ENCODE measurements at regions not wholly inside any gene's neighbourhood (a gene's known extent, or its start where the extent isn't known, plus 50 kb on each side); places are given as distances from the start of the nearest gene placed in this dataset.

- no peak for DNase-seq
Observed at GRCh38 chr18:4511166-4511565, 56.1 kb upstream of the DLGAP1 start.

DNA sequence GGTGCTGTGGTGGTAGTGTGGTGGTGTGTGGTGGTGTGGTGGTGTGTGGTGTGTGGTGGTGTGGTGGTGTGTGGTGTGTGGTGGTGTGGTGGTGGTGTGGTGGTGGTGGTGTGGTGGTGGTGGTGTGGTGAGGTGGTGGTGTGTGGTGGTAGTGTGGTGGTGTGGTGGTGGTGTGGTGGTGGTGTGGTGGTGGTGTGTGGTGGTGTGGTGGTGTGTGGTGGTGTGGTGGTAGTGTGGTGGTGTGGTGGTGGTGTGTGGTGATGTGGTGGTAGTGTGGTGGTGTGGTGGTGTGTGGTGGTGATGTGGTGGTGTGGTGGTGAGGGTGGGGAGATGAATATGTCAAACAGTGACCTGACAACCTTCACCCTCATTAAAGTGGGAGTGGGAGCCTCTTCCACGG lies 55.6 kb upstream of the DLGAP1 start:
- no peak for DNase-seq

DNA sequence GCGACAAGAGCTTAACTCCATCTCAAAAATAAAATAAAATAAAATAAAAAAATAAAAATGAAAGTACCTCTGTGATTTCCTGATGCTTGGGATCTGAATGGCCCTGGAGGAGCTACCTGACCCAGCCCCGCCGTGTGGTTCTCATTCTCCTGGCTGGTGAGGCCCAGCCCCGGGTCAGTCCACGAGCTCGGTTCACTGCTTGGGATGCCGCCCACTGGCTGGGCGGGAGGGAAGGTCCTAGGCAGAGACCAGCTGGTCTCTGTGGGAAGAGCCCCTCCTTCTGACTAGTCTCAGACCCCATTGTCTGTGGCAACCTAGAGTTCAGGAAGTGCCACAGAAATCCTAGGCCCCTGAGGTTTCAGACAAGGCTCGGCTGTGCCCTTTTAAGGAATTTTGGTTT lies 55.1 kb upstream of the DLGAP1 start:
- no peak for DNase-seq

Measured in 8988T (cell line).